H9 (cell line): ENCODE measurements at regions not wholly inside any gene's neighbourhood (a gene's known extent, or its start where the extent isn't known, plus 50 kb on each side); places are given as distances from the start of the nearest gene placed in this dataset.

ENCODE experiments used
- DNase-seq: peaks from one replicate; pipeline ENCODE4 v3.0.0-alpha.2; 2017
- H2AFZ ChIP-seq: one replicate; pipeline ENCODE4 v1.6.1; 2013; ENCODE audit warnings: mild to moderate bottlenecking, low read length, control low read depth, moderate library complexity
- H2AK5ac ChIP-seq: 2 replicates; pipeline ENCODE4 v1.6.1; 2013; ENCODE audit warnings: low read length, control low read depth, mixed read lengths; ENCODE audit not compliant: insufficient read length
- H2BK120ac ChIP-seq: one replicate; pipeline ENCODE4 v1.6.1; 2013; ENCODE audit warnings: low read depth, mild to moderate bottlenecking, low read length, control low read depth, inconsistent platforms; ENCODE audit not compliant: poor library complexity, severe bottlenecking
- H2BK12ac ChIP-seq: 2 replicates; pipeline ENCODE4 v1.6.1; 2013; ENCODE audit warnings: low read length, control low read depth, mixed read lengths, low read depth; ENCODE audit not compliant: insufficient read length
- H2BK15ac ChIP-seq: 2 replicates; pipeline ENCODE4 v1.6.1; 2013; ENCODE audit warnings: low read depth, low read length, control low read depth
- H2BK20ac ChIP-seq: one replicate; pipeline ENCODE4 v1.6.1; 2013; ENCODE audit warnings: low read depth, mild to moderate bottlenecking, low read length, control low read depth, inconsistent platforms; ENCODE audit not compliant: poor library complexity, severe bottlenecking
- H2BK5ac ChIP-seq: 2 replicates; pipeline ENCODE4 v1.6.1; 2013; ENCODE audit warnings: low read length, control low read depth, mixed read lengths; ENCODE audit not compliant: insufficient read length
- H3K14ac ChIP-seq: 2 replicates; pipeline ENCODE4 v1.6.1; 2013; ENCODE audit warnings: low read length, control low read depth; ENCODE audit not compliant: insufficient read depth
- H3K18ac ChIP-seq: 2 replicates; pipeline ENCODE4 v1.6.1; 2013; ENCODE audit warnings: low read depth, mild to moderate bottlenecking, mixed read lengths, low read length, control low read depth; ENCODE audit not compliant: insufficient read length
- H3K23ac ChIP-seq: 2 replicates; pipeline ENCODE4 v1.6.1; 2013; ENCODE audit warnings: low read length, control low read depth, mixed read lengths, low read depth; ENCODE audit not compliant: insufficient read length
- H3K23me2 ChIP-seq: 2 replicates; pipeline ENCODE4 v1.6.1; 2013; ENCODE audit warnings: low read depth, mild to moderate bottlenecking, mixed read lengths, low read length, control low read depth; ENCODE audit not compliant: insufficient read length, poor library complexity, severe bottlenecking
- H3K27ac ChIP-seq: 2 replicates; pipeline ENCODE4 v1.5.1; 2013; ENCODE audit warnings: low read length, control low read depth, mixed read lengths, low read depth; ENCODE audit not compliant: insufficient read length
- H3K27me3 ChIP-seq: 2 replicates; pipeline ENCODE4 v1.6.1; 2013; ENCODE audit warnings: low read length, control low read depth, inconsistent platforms; ENCODE audit not compliant: insufficient read depth
- H3K4ac ChIP-seq: 2 replicates; pipeline ENCODE4 v1.6.1; 2013; ENCODE audit warnings: low read depth, mild to moderate bottlenecking, control low read depth, inconsistent platforms, low read length, moderate library complexity
- H3K4me1 ChIP-seq: 2 replicates; pipeline ENCODE4 v1.6.1; 2013; ENCODE audit warnings: low read length, control low read depth, inconsistent platforms; ENCODE audit not compliant: insufficient read depth
- H3K4me2 ChIP-seq: 2 replicates; pipeline ENCODE4 v1.6.1; 2013; ENCODE audit warnings: low read length, control low read depth, mixed read lengths; ENCODE audit not compliant: insufficient read length, insufficient read depth
- H3K56ac ChIP-seq: 2 replicates; pipeline ENCODE4 v1.6.1; 2013; ENCODE audit warnings: low read depth, mild to moderate bottlenecking, mixed read lengths, low read length, control low read depth; ENCODE audit not compliant: insufficient read length
- H3K79me1 ChIP-seq: 2 replicates; pipeline ENCODE4 v1.6.1; 2013; ENCODE audit warnings: low read depth, mild to moderate bottlenecking, moderate library complexity, low read length, control low read depth, inconsistent platforms; ENCODE audit not compliant: insufficient read depth, poor library complexity, severe bottlenecking
- H3K79me2 ChIP-seq: 2 replicates; pipeline ENCODE4 v1.6.1; 2013; ENCODE audit warnings: low read length, control low read depth, inconsistent platforms; ENCODE audit not compliant: insufficient read depth
- H3K9ac ChIP-seq: 2 replicates; pipeline ENCODE4 v1.6.1; 2013; ENCODE audit warnings: low read length, control low read depth, mixed read lengths; ENCODE audit not compliant: insufficient read length; ENCODE audit errors: extremely low read depth
- H3K9me3 ChIP-seq: one replicate; pipeline ENCODE4 v1.6.1; 2013; ENCODE audit warnings: low read depth, low read length, inconsistent platforms; ENCODE audit not compliant: control insufficient read depth
- H3T11ph ChIP-seq: one replicate; pipeline ENCODE4 v1.6.1; 2013; ENCODE audit warnings: mild to moderate bottlenecking, low read length, control low read depth, inconsistent platforms
- H4K20me1 ChIP-seq: one replicate; pipeline ENCODE4 v1.6.1; 2013; ENCODE audit not compliant: control insufficient read depth, insufficient read length, insufficient read depth
- H4K5ac ChIP-seq: 2 replicates; pipeline ENCODE4 v1.6.1; 2013; ENCODE audit warnings: low read depth, mild to moderate bottlenecking, mixed read lengths, low read length, control low read depth; ENCODE audit not compliant: insufficient read length
- H4K8ac ChIP-seq: replicated peaks from 2 replicates; pipeline ENCODE4 v1.6.1; 2013; ENCODE audit warnings: low read length, control low read depth, mixed read lengths, low read depth; ENCODE audit not compliant: insufficient read length
- H4K91ac ChIP-seq: 2 replicates; pipeline ENCODE4 v1.6.1; 2013; ENCODE audit warnings: low read depth, mild to moderate bottlenecking, moderate library complexity, mixed read lengths, low read length, control low read depth; ENCODE audit not compliant: insufficient read length
- H3K27ac Mint-ChIP-seq, 3 experiments: 2 replicates in 2 of 3; 3 replicates in 1 of 3; pipeline ENCODE4 v1.8.0; 2020 to 2021; ENCODE audit warnings: mixed read lengths in 3 of 3, mild to moderate bottlenecking in 1 of 3, moderate library complexity in 1 of 3
- H3K27me3 Mint-ChIP-seq: 2 replicates; pipeline ENCODE4 v1.8.0; 2021; ENCODE audit warnings: low read depth, mild to moderate bottlenecking, moderate library complexity, mixed read lengths
- H3K36me3 Mint-ChIP-seq, 3 experiments: 2 replicates in 2 of 3; 3 replicates in 1 of 3; pipeline ENCODE4 v1.8.0; 2020 to 2021; ENCODE audit warnings: low read depth in 3 of 3, mixed read lengths in 3 of 3; ENCODE audit not compliant: insufficient read depth in 1 of 3
- H3K4me1 Mint-ChIP-seq, 2 experiments: 2 replicates each; pipeline ENCODE4 v1.8.0; 2020; ENCODE audit warnings: mixed read lengths in 2 of 2
- H3K4me3 Mint-ChIP-seq, 2 experiments: 2 replicates in 1 of 2; 3 replicates in 1 of 2; pipeline ENCODE4 v1.8.0; 2020 to 2021; ENCODE audit warnings: mild to moderate bottlenecking in 2 of 2, mixed read lengths in 2 of 2, moderate library complexity in 1 of 2
- H3K9me3 Mint-ChIP-seq, 2 experiments: 2 replicates in 1 of 2; 3 replicates in 1 of 2; pipeline ENCODE4 v1.8.0; 2020; ENCODE audit warnings: mild to moderate bottlenecking in 2 of 2, mixed read lengths in 2 of 2, moderate library complexity in 1 of 2
- WGBS: extraction: QIAGEN DNeasy Blood & Tissue Kit; methylation state at CpG from one replicate; pipeline ENCODE4 v1.1.7; 2013; ENCODE audit warnings: missing lambda C conversion rate, low lambda C conversion rate, mixed read lengths; ENCODE audit not compliant: insufficient read length; ENCODE audit errors: extremely low coverage; 5-methylcytosine and 5-hydroxymethylcytosine counted together
- TF ChIP-seq, protein P1 (sequence below): fragments of 200-600 bp; sonication (generic); conservative IDR thresholded peaks from 3 replicates; pipeline ENCODE4 v1.8.0; 2021; ENCODE audit warnings: antibody characterized with exemption, mild to moderate bottlenecking

DNA sequence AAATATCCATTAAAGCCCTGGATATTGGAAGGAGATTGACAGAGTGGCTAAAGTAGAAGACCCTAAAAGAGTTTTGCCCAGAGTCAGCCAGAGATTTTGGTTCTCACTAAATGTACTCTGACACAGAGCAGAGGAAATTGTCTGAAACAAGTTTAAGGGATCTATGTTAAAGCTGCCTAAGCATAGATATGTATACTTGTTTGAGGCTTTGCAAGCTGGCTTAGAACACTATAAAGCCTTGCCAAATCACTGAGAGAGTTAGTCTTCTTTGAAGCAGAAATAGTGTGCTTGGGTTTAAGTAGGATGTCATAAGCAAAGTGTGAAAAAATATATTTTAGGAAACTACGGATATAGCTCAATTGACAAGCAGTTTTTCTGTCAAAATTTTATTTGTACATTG, 653.5 kb downstream of the FSCB start:
- H4K91ac ChIP-seq: no peak overlapping the region
- no peak overlapping the region for H2BK120ac ChIP-seq
- H3K36me3 Mint-ChIP-seq: peaks cover 0 to 5% (median 2%) of the 10 kb centered on the region in 3 experiments; a peak in 3 of 7 replicates
- no peaks in the 10 kb centered on the region for H3K9me3 ChIP-seq
- H2AK5ac ChIP-seq: no peak overlapping the region
- H3K27me3 ChIP-seq: no peaks in the 10 kb centered on the region
- DNase-seq: no peak
- no peak overlapping the region for H2BK15ac ChIP-seq
- H3K23me2 ChIP-seq: no peaks in the 10 kb centered on the region
- no peak overlapping the region for H4K5ac ChIP-seq
- H3K4me1 Mint-ChIP-seq: no peaks in the 10 kb centered on the region
- H3K9me3 Mint-ChIP-seq: no peaks in the 10 kb centered on the region; a peak in 1 of 5 replicates
- H3K79me1 ChIP-seq: no peaks in the 10 kb centered on the region
- H3K4me1 ChIP-seq: no peaks in the 10 kb centered on the region
- H3K4me3 Mint-ChIP-seq: no peak overlapping the region
- no peak overlapping the region for H3K23ac ChIP-seq
- H3K56ac ChIP-seq: no peak overlapping the region
- H2AFZ ChIP-seq: no peak overlapping the region
- no peak overlapping the region for H3K14ac ChIP-seq
- H3K4me2 ChIP-seq: no peak overlapping the region
- WGBS: no CpG with 5 or more reads among the region's 1 CpG
- H2BK12ac ChIP-seq: no peak overlapping the region
- no peak overlapping the region for H2BK5ac ChIP-seq
- H3K9ac ChIP-seq: no peak overlapping the region
- no peaks in the 10 kb centered on the region for H4K20me1 ChIP-seq
- H3K79me2 ChIP-seq: no peaks in the 10 kb centered on the region
- H3K27me3 Mint-ChIP-seq: no peaks in the 10 kb centered on the region
- no peak overlapping the region for H3K27ac ChIP-seq
- TF ChIP-seq, protein P1, sequence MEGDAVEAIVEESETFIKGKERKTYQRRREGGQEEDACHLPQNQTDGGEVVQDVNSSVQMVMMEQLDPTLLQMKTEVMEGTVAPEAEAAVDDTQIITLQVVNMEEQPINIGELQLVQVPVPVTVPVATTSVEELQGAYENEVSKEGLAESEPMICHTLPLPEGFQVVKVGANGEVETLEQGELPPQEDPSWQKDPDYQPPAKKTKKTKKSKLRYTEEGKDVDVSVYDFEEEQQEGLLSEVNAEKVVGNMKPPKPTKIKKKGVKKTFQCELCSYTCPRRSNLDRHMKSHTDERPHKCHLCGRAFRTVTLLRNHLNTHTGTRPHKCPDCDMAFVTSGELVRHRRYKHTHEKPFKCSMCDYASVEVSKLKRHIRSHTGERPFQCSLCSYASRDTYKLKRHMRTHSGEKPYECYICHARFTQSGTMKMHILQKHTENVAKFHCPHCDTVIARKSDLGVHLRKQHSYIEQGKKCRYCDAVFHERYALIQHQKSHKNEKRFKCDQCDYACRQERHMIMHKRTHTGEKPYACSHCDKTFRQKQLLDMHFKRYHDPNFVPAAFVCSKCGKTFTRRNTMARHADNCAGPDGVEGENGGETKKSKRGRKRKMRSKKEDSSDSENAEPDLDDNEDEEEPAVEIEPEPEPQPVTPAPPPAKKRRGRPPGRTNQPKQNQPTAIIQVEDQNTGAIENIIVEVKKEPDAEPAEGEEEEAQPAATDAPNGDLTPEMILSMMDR: no peak
- H3K27ac Mint-ChIP-seq: no peak overlapping the region
- no peak overlapping the region for H3K18ac ChIP-seq
- H4K8ac ChIP-seq: no peak overlapping the region
- H3T11ph ChIP-seq: no peak overlapping the region
- H3K4ac ChIP-seq: no peak overlapping the region
- no peak overlapping the region for H2BK20ac ChIP-seq
